HFFc6 (cell line): ENCODE measurements at regions not wholly inside any gene's neighbourhood (a gene's known extent, or its start where the extent isn't known, plus 50 kb on each side); places are given as distances from the start of the nearest gene placed in this dataset.

Experiments used
- DNase-seq: peaks from one replicate; pipeline ENCODE4 v3.0.0-alpha.2; 2018
- H3K27ac Mint-ChIP-seq: 2 replicates; pipeline ENCODE4 v1.8.0; 2020; ENCODE audit warnings: mild to moderate bottlenecking, mixed read lengths
- H3K27me3 Mint-ChIP-seq: 2 replicates; pipeline ENCODE4 v1.8.0; 2021; ENCODE audit warnings: mild to moderate bottlenecking, moderate library complexity, mixed read lengths; ENCODE audit not compliant: insufficient read depth
- H3K36me3 Mint-ChIP-seq: 2 replicates; pipeline ENCODE4 v1.8.0; 2021; ENCODE audit warnings: low read depth, mixed read lengths
- H3K4me1 Mint-ChIP-seq: 2 replicates; pipeline ENCODE4 v1.8.0; 2020; ENCODE audit warnings: low read depth, mixed read lengths
- H3K4me3 Mint-ChIP-seq: 2 replicates; pipeline ENCODE4 v1.8.0; 2020; ENCODE audit warnings: mild to moderate bottlenecking, moderate library complexity, mixed read lengths
- H3K9me3 Mint-ChIP-seq: 2 replicates; pipeline ENCODE4 v1.8.0; 2020; ENCODE audit warnings: mild to moderate bottlenecking, mixed read lengths
- TF ChIP-seq, protein P1 (sequence below): fragments of 200-600 bp; sonication (generic); IDR thresholded peaks from 2 replicates; pipeline ENCODE4 v1.5.0; 2021; ENCODE audit warnings: antibody characterized with exemption, mild to moderate bottlenecking

DNA sequence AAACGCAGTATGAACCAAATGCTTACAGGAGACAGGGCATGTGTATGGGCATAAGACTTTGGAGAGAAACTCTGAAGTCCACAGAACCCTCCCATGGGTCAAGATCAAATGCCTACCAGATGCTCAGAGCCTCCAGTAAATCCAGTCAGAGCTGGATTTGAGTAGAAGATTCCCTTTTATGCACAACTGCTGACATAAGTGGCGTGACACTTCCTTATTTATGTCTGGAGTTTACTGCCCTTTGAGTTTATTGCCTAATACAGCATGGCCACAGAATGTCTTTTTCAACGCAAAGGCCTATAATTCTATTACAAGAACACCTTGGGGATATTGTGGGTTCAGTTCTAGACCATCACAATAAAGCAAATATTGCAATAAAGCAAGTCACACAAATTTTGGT lies 220.0 kb upstream of the FOXQ1 start:
- peaks cover 10% of the 10 kb centered on the region for H3K27me3 Mint-ChIP-seq
- no peaks in the 10 kb centered on the region for H3K36me3 Mint-ChIP-seq
- no peak overlapping the region for H3K4me3 Mint-ChIP-seq
- no peak overlapping the region for H3K27ac Mint-ChIP-seq
- TF ChIP-seq, protein P1, sequence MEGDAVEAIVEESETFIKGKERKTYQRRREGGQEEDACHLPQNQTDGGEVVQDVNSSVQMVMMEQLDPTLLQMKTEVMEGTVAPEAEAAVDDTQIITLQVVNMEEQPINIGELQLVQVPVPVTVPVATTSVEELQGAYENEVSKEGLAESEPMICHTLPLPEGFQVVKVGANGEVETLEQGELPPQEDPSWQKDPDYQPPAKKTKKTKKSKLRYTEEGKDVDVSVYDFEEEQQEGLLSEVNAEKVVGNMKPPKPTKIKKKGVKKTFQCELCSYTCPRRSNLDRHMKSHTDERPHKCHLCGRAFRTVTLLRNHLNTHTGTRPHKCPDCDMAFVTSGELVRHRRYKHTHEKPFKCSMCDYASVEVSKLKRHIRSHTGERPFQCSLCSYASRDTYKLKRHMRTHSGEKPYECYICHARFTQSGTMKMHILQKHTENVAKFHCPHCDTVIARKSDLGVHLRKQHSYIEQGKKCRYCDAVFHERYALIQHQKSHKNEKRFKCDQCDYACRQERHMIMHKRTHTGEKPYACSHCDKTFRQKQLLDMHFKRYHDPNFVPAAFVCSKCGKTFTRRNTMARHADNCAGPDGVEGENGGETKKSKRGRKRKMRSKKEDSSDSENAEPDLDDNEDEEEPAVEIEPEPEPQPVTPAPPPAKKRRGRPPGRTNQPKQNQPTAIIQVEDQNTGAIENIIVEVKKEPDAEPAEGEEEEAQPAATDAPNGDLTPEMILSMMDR: no peak
- peaks cover 10% of the 10 kb centered on the region for H3K4me1 Mint-ChIP-seq
- H3K9me3 Mint-ChIP-seq: no peaks in the 10 kb centered on the region
- DNase-seq: no peak

DNA sequence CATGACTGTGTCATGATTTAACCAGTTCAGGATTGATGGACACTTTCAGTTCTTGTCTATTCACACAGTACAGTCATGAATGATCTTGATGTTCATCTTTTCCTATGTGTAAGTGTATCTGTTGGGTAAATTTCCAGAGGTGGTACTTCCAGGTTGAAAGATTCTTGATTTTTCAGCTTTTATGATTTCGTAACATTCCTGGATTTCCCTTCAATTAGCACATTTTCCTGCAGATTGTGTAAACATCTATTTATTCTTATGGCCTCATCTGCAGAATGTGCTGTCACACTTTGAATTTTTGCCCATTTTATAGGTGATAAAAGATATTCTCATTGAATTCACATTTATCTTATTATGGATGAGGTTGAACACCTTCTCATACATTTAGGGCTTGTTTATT lies 222.0 kb upstream of the FOXQ1 start:
- Mint-ChIP-seq H3K4me3 (no peak overlapping the region), H3K27me3 (peaks cover 5% of the 10 kb centered on the region), H3K36me3 (no peaks in the 10 kb centered on the region), H3K27ac (no peak overlapping the region), H3K4me1 (peaks cover 10% of the 10 kb centered on the region), H3K9me3 (no peaks in the 10 kb centered on the region)
- no peak for DNase-seq
- TF ChIP-seq, protein P1: no peak

DNA sequence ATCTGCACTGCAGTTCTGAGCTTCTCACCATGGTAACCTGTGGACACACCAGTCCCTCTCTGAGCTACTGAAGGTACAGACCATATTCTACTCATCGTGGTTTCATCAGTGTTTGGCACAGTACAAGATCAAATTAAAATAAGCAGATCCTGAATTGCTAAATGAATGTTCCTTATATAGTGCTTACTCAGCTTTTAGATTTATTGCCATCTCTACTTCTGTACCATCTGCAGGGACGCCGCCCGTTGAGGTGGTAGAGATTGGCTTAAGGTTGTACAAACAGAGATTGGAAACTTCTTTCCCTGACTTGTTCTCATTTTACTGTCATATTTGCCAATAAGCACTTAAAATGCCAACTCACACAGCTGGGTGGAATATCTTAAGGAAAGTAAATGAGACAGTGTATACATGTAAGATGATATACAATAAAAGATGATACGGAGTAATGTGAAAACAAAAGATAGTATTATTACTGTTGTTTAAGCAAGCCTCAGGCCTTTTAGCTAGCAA lies 223.4 kb upstream of the FOXQ1 start:
- peaks cover 8% of the 10 kb centered on the region for H3K27me3 Mint-ChIP-seq
- TF ChIP-seq, protein P1: no peak
- H3K4me3 Mint-ChIP-seq: no peak overlapping the region
- H3K9me3 Mint-ChIP-seq: no peaks in the 10 kb centered on the region
- H3K36me3 Mint-ChIP-seq: no peaks in the 10 kb centered on the region
- no peak for DNase-seq
- H3K4me1 Mint-ChIP-seq: no peaks in the 10 kb centered on the region
- no peak overlapping the region for H3K27ac Mint-ChIP-seq

DNA sequence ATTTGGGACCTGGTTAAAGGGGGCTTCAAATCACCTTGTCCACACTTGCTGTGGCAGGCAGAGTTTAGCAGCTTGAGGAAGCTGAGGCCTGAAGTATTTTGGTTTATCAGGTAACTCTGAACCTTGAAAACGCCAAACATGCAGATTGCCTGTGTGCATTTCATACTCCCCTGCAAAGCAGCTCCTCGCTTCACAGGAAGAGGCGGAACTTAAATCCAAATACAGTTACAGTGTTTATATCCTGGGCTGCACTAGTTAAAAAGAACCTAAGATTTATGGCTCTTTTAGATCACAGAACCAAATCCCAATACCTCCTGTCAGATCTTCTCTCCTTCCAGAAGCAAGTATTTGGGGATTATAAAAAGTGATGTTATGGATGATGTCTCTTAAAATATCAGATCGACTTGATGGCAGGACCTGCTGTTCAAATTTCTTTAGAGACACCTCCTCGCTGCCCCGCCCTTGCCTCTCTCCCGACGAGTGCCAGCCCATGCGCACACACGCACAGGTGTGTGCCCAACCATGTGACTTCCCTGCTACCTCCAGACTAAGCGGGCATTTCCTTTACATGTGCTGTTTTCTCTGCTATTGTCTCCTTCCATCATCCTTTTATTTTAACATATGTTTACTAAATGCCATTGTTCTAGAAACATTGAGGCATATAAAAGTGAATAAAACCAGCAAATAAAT lies 224.6 kb upstream of the FOXQ1 start:
- Mint-ChIP-seq H3K4me1 (peaks cover 11% of the 10 kb centered on the region), H3K27ac (no peak overlapping the region), H3K4me3 (no peak overlapping the region), H3K27me3 (peaks cover 6% of the 10 kb centered on the region), H3K36me3 (no peaks in the 10 kb centered on the region), H3K9me3 (no peaks in the 10 kb centered on the region)
- TF ChIP-seq, protein P1: no peak
- DNase-seq: no peak

DNA sequence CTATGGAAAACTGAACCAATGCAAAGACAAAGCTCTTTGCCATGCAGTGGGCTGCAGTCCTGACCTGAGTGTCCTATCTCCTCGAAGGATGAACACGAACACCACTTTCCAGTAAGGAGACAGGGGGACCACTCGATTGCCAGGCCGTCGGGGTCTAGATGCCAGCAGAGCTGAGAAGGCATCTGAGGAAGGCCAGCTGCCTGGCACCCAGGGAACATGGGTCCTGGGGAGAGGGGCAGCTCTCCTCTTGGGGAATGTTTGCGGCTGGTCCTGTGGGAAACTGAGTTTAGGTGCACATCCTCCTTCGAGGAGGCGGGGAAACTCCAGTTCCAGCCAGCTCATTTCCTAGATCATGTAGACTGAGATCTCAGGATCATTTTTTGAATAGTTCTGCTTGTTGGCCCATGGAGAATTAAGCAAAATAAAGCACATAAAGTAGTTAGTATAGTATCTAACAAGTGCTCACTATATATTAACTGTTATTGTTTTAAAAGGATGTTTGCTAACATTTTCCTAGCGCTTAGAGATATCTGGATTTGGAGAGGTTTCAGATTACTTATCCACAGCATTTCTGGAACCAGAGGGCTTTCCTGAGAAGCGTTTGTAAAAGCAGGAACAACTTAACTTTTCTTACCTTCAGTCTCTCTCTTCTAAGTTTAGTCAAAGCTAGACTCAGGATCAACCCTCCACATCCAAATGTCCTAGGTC lies 225.3 kb upstream of the FOXQ1 start:
- Mint-ChIP-seq H3K4me3 (no peak overlapping the region), H3K27ac (no peak overlapping the region), H3K4me1 (peaks cover 18% of the 10 kb centered on the region), H3K9me3 (no peaks in the 10 kb centered on the region), H3K27me3 (peaks cover 6% of the 10 kb centered on the region), H3K36me3 (no peaks in the 10 kb centered on the region)
- TF ChIP-seq, protein P1: no peak
- DNase-seq: no peak
